Nucleus accumbens (tissue), 56 donors: ENCODE measurements at regions not wholly inside any gene's neighbourhood (a gene's known extent, or its start where the extent isn't known, plus 50 kb on each side); places are given as distances from the start of the nearest gene placed in this dataset.
A peak's percentile ranks its signal among the peaks of the same experiment; 100 is the strongest.

Source experiments
- DNase-seq, 56 donors: peaks; one replicate each; lab custom pipeline; 2025; lab: John Stamatoyannopoulos, UW

DNA sequence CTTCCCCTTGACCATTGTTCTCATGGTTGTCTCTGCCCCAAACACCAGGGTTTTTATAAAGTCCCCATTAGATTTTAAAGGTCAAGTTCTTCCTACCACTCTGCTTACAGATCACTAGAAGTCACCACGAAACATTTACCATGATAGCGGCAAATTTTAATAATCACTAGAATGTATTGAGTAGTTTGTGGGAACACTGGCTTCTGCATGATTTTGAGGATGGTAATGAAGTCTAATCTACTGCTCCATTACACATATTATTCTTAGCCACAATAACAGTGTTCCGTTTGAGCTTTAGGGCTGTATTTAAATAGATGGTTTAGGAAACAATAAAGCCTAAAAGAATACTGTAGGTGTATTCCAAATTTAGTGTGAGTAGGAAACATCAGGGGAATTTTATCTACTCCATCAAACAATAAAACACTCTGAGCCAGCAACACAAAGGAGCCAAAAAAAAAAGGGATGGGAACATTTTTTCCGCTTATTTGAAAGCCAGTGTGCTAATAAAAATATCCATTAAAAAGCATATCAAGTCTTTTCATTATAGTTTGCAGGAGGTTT, 49.7 kb downstream of the KLF12 start:
- DNase-seq: no peak

DNA sequence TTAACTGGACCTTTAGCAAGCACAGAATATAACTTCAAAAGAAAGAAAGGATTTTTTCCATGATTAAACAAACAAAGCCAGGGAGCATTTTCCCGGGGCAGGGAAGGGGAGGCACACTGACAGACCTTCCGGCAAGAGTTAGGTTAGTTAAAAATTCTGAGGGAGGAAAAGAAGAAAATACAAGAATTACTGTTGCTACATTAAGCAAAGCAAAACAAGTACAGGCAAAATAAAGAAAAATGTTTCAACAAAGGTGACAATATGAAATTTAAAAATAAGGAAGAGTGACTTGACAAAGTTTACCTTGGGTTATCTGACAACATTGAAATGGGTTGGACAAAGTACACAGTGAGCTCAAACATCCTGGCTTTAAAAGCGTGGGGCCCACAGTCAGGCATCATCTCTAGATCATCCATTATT, 51.5 kb downstream of the KLF12 start:
- DNase-seq: no peak

DNA sequence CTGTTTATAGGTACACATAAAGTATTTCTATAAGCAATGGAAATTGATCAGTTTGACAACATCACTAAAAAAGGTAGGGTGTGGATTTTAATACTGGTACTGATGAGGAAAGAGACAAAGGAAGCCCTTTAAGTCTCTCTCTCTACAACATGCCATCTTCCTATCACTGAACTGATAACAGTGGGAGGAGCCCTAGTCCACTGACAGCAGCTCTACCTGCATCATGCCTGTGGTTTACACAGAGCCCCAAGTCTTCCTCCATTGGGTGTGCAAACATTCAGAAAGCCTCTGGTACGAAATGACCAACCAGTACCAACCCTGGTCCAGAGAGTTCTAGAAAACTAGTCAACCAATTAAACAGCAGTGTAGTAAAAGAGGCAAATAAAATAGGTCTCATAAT, 53.4 kb downstream of the KLF12 start:
- no peak for DNase-seq

DNA sequence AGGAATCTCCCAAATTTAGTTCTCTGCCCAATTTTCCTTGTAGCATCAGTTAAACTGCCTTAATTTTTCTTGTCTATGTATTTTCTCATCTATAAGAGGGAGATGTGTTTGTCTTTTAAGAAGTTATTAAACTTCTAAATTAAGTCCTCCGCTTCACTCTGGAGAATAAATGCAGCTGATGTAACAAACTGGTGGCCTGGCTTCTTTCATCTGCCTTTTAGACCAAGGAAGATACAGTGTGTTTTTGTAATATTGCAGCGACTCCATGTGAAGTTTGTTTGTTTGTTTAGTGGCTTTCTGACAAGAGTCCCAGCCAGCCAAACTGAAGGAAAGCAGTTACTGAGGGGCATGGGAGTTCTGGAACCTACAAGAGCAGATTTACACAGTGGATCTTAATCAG, 56.4 kb downstream of the KLF12 start:
- peak in 1 of 56 donors; percentile 4 for DNase-seq

DNA sequence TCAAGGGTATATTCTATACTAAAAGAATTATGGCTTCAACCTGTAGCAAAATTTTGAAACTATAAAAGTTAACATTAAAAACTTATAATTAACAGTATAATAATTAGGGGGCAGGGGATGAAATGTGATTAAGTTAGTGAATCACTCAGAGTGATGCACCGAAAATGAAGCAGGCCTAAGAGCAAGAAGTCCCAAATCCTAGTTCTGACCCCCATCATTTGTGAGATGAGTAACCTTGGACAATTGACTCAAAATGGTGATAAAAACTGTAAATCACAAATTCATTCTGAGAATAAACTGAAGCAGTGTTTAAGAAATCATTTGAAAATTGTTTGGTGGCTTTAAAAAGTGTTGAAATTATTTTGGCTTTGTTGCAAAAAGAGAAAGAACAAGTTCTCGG, 56.8 kb downstream of the KLF12 start:
- no peak for DNase-seq

DNA sequence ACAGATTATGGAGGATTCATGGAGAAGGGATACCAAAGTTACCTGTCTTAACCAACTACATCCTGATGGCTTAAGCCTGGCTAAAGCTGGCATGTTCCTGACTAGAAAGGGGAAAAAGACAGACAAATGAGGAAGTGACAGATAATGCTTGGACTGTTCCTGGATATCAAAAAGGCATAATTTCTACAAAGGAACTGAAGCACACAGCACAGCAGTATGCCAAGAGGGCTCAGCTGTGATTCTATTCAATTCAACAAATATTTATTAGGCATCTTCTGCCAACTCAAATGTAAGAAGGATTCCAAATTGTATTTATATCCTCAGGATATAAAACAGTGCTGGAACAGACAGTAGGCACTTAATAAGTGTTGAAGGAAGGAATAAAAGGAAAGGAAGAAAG, 59.5 kb downstream of the KLF12 start:
- no peak for DNase-seq

DNA sequence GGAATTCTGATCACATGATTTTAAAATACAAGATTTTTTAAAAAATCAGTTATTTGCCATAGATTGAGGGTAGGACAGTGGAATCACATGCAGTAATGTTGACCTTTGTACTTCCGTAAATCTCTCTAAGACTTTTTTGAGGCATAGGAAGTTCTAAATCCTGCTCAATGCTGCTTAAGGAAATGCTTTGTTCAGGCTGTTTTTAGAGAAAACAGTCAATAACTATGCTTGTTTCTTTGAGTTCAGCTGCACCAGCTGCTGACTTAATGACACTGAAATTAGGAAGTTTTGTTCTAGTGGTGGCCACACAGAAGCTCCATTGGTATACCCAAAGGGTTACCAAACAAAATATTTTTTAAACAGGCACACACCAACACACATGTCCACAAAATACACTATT, 60.9 kb downstream of the KLF12 start:
- no peak for DNase-seq

DNA sequence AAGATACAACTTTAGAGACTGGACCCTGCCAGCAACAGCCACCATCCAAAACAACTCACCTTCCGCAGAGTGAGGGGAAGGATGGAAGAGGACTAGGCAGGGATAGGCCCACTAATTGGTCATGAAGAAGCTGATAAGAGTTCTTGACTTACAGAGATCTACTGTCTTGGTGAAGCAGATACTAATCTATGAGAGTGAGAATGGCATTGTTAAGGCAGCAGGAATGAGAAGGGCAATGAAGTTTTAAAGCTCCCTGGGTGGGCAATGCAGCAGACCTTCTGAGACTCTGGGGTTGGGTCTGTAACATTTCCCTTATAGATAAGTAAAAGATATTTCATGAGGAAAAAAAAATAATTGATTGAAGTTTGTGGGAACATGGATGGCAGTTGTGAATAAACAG, 63.7 kb downstream of the KLF12 start:
- DNase-seq: no peak

DNA sequence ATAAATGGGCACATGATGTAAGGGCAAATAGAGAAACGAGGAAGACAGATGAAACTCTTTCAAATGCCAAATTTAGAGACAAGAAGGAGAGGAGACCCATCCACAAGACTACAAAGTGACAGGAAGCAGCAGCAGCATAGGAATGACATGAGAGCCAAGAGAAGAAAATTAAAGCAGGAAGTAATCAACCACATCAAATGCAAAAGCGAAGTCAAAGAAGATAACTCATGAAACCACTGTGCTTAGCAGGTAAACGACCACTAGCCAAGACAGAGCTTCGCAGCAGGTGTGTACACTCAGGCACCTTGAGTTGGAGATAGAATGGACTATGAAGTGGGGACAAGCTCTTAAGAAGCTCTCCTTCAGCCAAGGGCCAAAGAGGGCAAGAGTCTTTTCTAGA, 64.1 kb downstream of the KLF12 start:
- DNase-seq: no peak

DNA sequence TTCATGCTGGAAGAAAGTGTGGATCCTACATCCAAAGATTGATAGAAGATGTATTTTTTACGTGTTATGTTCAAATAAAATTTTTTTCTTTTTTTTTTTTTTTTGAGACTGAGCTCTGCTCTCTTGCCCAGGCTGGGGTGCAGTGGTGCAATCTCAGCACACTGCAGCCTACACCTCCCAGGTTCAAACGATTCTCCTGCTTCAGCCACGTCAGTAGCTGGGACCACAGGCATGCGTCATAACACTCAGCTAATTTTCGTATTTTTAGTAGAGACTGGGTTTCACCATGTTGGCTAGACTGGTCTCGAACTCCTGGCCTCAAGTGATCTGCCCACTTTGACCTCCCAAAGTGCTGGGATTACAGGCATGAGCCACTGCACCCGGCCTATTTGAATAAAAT, 65.7 kb downstream of the KLF12 start:
- no peak for DNase-seq

DNA sequence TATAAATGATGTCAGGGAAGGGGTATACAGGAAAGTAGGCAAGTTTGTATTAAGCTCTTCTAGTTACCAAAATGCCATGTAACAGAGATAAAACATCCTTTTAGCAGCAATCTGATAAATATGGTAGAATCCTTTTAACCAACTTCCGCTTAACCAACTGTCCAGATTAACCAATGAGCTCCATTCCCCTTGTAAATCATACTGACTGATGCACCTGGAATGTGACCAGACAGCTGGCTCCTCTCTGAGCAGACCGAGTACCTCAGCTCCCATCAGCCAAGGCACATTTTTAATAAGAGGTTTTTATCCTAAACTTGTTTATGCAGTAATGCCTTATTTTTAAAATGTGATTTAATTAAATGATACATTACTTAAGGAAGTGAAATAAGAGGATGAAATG, 66.4 kb downstream of the KLF12 start:
- DNase-seq: no peak

DNA sequence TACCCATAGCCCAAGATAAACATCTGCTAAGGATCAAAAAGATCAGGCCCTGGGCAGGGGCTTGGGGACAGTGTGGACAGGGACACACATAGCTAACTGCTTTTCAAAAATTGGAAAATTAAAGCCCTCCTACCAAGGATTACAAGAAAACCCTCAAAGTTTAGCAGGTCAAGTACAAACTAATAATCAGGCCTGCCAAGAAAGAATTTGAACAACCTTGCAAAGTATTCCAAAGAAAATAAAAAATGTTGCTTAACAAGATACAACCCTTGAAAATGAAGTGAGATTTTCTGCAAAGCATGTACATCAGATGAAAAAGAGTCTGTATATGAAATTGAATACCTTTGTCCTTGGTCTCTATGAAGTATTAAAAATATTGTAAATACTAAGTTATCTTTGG, 67.3 kb downstream of the KLF12 start:
- no peak for DNase-seq

DNA sequence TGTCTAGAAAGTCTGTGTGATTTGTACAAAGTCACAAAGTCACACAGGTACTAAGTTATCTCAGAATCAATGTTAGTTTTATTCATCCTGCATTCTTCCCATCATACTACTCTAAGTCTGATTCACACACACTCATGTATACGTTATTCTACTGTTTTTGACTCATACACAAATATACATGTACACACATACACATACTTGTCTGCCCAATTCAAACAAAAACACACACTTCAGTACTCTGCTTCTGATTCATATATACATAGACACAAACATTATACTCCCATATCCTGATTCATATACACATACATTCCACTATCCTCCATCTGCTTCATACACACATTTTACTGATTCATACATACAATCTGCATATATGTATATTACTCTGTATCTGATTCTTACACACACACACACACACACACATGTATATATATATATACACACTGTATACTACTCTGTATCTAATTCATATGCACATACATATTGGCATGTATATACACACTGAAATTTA, 69.3 kb downstream of the KLF12 start:
- DNase-seq: no peak

DNA sequence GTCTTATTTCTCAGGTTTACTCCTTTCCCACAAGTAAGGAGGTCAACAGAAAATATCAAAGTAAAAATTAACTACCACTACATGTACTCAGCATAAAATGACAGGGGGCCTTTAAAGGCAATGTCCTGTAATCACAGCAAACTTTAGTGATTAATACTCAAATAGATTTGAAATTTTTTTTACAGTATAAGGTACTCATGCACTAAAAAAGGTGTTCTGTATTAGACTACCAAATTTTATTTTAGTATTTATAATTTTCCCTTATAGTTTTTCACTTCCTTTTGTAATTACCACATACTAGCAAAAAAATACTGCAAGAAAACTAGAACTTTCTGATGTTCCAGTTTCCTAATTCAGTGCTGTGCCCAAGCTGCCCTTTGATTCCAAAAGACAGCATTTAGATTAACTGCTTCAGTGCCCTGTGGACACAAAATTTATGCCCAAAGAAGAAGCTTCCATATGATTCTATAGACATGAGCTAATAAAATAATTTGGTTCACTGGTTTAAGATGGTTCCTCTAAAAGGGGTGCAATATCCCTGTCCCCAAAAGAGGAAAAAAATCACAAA, 70.6 kb downstream of the KLF12 start:
- DNase-seq: no peak

DNA sequence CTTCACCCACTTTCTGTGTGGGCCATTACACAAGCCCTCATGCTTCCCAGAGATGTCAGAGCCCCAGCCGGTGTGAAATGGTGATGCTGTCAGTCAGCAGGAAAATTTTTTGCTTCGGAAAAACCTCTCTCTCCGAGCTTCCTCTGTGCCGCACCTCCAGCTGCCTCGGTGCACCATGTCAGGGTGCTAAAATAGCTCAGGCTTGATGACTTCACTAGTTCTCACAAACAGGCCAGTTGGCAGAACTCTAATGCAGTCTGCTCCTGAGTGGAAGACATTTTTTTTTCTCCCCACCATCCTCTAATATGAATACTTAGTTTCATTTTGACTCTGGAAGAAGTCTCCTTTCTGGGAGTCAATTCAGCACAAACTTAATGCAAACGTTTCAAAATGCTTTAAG, 71.3 kb downstream of the KLF12 start:
- DNase-seq: peak in 24 of 56 donors; percentile 1 to 45 (median 14)

DNA sequence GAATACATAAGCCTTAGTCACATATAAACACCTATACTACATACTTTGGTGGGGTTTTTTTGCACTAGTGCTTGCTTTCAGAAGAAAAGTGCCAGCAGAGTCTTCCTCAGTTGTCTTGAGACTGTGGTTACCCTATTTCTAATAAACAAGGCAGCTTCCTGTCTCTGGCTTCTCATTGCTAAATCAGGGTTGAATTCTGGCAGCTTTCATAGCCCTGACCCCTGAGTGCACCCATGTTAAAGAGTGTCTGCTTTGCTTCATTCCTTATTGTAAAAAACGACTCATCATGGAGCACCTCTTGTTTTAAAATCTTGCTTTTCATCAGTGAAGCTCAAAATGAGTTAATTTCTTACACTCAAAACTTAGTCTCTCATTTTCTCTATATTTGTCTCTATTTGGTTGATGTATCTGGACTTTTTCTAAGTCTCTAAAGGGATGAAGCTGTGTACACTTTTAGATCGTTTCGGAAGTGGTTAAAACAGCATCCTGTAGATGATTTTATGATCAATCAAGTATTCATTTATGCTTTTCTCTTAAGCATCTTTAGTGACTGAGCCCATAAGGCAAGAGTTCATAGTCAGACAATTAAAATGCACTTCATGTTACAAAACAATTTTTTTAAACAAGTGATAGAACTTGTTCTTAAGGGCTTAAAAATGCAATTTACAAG, 72.1 kb downstream of the KLF12 start:
- DNase-seq: no peak

DNA sequence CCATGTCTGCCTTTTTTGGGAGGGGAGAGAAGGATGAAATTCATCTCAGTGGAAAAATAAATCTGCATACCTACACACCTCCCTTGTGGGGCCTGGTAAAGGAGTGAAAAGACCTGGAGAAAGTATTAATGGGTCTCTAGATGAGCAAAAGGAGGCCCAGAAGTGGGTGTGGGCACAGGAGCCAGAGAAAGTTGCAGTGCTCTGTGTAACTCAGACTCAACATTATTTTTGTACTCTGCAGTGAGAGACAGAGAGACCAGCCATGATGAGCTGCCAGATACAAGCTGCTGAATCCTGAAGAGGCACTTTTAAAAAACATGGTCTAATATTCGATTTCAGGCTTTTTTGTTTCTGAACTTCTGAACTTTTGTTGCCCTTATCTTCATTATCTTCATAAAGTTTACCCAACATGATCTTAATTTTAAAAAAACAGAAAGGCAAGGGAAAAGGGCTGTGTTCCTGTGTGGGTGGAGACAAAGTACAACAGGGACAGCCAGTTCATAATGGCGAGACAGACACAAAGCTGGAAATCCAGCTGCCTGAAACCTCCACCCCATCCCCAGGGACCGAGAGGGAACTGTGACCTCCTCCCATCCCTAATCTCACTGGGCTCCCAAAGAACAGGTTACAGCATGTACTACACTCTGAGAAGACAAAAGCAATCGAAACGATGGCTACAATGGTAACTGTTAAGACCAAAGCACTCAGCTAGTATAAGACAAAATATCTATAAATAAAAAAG, 77.2 kb downstream of the KLF12 start:
- no peak for DNase-seq

DNA sequence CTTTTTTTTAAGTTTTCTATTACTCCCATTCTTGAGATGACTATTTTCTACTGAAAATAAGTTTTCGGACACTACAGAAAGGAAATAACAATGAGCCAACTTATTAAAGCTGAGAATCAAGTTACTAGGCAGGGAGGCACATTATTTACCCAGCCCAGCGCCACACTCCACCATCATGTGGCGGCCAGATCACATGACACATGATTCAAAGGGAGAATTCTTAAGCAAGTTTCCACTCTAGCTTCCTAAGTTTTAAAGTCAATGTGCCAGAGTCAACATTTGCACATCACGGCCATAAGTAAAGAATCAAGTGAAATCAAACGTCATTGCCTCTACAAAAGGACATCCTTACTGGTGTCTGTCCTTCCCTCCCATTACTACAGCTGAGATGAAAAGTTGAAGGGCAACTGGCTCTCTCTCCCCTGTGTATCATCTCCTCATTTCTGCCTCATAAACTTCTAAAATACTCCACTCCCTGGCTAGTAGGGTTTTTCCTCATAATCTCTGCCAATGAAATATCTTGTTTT, 81.7 kb downstream of the KLF12 start:
- no peak for DNase-seq

DNA sequence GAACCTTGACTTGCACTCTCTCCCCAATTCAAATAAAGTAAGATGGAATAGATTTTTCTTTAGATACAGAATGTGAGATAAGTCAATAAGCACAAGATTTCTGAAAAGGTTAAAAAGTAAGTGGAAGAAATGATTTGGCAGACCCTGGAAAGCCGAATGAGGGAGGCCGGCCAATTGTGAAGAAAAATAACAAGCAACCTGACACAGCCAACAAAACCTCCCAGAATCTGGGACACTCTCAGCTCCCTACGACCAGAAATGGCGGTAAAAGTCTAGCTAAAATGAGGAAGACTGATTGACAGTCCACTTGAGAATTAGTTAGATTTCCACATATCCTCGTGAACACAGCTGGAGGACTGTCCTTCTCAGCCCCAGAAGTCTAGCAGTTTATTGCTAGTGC, 85.4 kb downstream of the KLF12 start:
- DNase-seq: peak in 1 of 56 donors; percentile 7

DNA sequence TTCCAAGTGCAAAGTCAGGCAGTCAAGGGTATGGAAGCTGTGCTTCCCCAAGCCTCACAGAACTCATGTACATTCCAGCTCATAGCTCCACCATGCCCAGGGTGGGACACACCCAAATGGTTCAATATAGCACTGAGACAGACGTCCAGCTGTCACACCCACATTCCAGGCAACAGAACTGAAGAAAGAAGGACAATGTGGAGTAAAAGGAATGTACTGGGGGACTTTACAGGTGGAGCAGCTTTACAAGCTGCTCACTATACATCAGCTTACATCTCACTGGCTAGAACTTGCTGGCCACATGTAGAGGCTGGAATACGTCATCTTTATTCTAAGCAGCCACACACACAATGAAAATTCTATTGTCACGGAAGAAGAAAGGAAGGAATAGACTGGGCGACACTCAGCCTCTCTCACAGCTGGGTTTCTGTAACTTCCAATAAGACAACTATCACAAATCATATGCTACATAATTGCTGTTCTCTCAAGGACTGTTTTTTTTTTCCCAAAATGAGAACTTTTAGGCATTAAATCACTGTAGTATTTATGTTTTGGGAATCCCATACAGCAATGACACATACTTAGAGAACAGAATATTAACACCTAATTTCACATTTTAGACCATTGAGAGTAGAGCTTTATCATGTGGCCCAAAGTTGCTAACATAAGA, 86.1 kb downstream of the KLF12 start:
- no peak for DNase-seq

DNA sequence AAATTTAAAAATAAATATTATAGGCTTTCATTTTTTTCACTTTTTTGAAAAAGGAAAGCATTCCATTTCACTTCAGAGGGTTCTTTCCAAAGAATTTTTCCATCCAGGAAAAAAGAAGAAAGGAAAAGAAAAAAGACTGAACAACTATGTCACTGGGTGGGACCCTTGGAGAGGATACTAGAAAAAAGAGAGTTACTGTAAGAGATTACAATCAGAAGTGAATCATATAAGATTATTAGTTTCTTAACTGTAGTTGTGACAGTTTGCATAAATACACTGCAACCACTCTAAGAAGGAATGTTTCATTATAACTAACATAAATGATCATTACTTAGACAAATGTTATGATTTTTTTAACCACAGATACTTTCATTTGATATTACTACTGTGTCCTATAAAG, 87.8 kb downstream of the KLF12 start:
- DNase-seq: no peak
